ENCODE measurements at regions not wholly inside any gene's neighbourhood (a gene's known extent, or its start where the extent isn't known, plus 50 kb on each side); places are given as distances from the start of the nearest gene placed in this dataset.
"Not testable (repeated sequence)": the region's sequence is repeated elsewhere in the genome, so short reads cannot be mapped to it uniquely, and the experiment has no call there.

- H3K27ac ChIP-seq; H3K4me1 ChIP-seq; H3K27me3 ChIP-seq; ATAC-seq; H3K9me3 ChIP-seq; H3K4me3 ChIP-seq; intact Hi-C loops (cut with DNase I); DNase-seq: not testable (repeated sequence)
- WGBS, 2 donors = 97 to 98% methylated on average over 2 of the region's 2 CpGs
- H3K36me3 ChIP-seq = peaks cover 0 to 19% (median 0%) of the 10 kb centered on the region in 9 donors
Observed at GRCh38 chr6:57942966-57943365, 625.5 kb downstream of the PRIM2 start.

- intact Hi-C loops (cut with DNase I); ATAC-seq: not testable (repeated sequence)
- 86 to 89% methylated on average over 7 of the region's 7 CpGs for WGBS, 2 donors
Observed at GRCh38 chr6:57946084-57946768, 628.8 kb downstream of the PRIM2 start.

GRCh38 chr6:57946769-57947091 lies 629.3 kb downstream of the PRIM2 start:
- H3K4me3 ChIP-seq; H3K9me3 ChIP-seq; ATAC-seq; H3K27ac ChIP-seq; H3K4me1 ChIP-seq; H3K27me3 ChIP-seq; DNase-seq; intact Hi-C loops (cut with DNase I): not testable (repeated sequence)
- peaks cover 0 to 48% (median 7%) of the 10 kb centered on the region in 9 donors for H3K36me3 ChIP-seq
- 96 to 97% methylated on average over 11 of the region's 11 CpGs for WGBS, 2 donors

More at GRCh38 chr6:57946084-57946768, 628.8 kb downstream of the PRIM2 start:
- peaks cover 0 to 48% (median 7%) of the 10 kb centered on the region in 9 donors for H3K36me3 ChIP-seq
- not testable (repeated sequence) for H3K4me1 ChIP-seq, H3K27me3 ChIP-seq, DNase-seq, H3K9me3 ChIP-seq, H3K4me3 ChIP-seq, H3K27ac ChIP-seq

- ATAC-seq; H3K4me1 ChIP-seq; H3K27me3 ChIP-seq; H3K9me3 ChIP-seq; DNase-seq; H3K27ac ChIP-seq; H3K4me3 ChIP-seq; intact Hi-C loops (cut with DNase I): not testable (repeated sequence)
- H3K36me3 ChIP-seq = peaks cover 0 to 49% (median 7%) of the 10 kb centered on the region in 9 donors
- WGBS, 2 donors = 97 to 98% methylated on average over 2 of the region's 2 CpGs
Observed at GRCh38 chr6:57948481-57948880, 631.1 kb downstream of the PRIM2 start.

GRCh38 chr6:57950430-57950829 lies 633.0 kb downstream of the PRIM2 start:
- ATAC-seq; H3K4me3 ChIP-seq; H3K4me1 ChIP-seq; H3K9me3 ChIP-seq; H3K27me3 ChIP-seq; DNase-seq; H3K27ac ChIP-seq; intact Hi-C loops (cut with DNase I): not testable (repeated sequence)
- 87 to 94% methylated on average over 4 of the region's 4 CpGs for WGBS, 2 donors
- H3K36me3 ChIP-seq = peaks cover 0 to 64% (median 7%) of the 10 kb centered on the region in 9 donors

- peak in 3 of 8 donors; percentile 39 to 64 (median 52) for ATAC-seq
- H3K36me3 ChIP-seq; intact Hi-C loops (cut with DNase I); DNase-seq; H3K4me3 ChIP-seq; H3K27ac ChIP-seq; H3K4me1 ChIP-seq; H3K27me3 ChIP-seq; H3K9me3 ChIP-seq: not testable (repeated sequence)
Observed at GRCh38 chr6:57966757-57967156, 649.3 kb downstream of the PRIM2 start.

- H3K4me3 ChIP-seq; H3K27ac ChIP-seq; H3K9me3 ChIP-seq; H3K4me1 ChIP-seq; intact Hi-C loops (cut with DNase I); ATAC-seq; H3K36me3 ChIP-seq; DNase-seq; H3K27me3 ChIP-seq: not testable (repeated sequence)
- WGBS, 2 donors = 87 to 91% methylated on average over 4 of the region's 4 CpGs
Observed at GRCh38 chr6:57971956-57972355, 654.5 kb downstream of the PRIM2 start.

- no peak for DNase-seq
- intact Hi-C loops (cut with DNase I) = no loop called here
- Histone ChIP-seq H3K4me1 (no peaks in the 10 kb centered on the region), H3K9me3 (peaks cover 0 to 6% (median 0%) of the 10 kb centered on the region in 11 donors), H3K27ac (no peak overlapping the region), H3K4me3 (no peak overlapping the region), H3K27me3 (no peaks in the 10 kb centered on the region), H3K36me3 (peaks cover 0 to 5% (median 0%) of the 10 kb centered on the region in 9 donors)
- TF ChIP-seq CTCF (IDR thresholded peaks at IDR 0.05) = no peak
- no peak for ATAC-seq
- 91 to 92% methylated on average over 7 of the region's 7 CpGs for WGBS, 2 donors
Observed at GRCh38 chr6:57974653-57975052, 657.2 kb downstream of the PRIM2 start.

- not testable (repeated sequence) for H3K4me1 ChIP-seq
- WGBS, 2 donors = 93 to 95% methylated on average over 10 of the region's 10 CpGs
Observed at GRCh38 chr6:57975127-57975526, 657.7 kb downstream of the PRIM2 start.

GRCh38 chr6:57976371-57976770 lies 658.9 kb downstream of the PRIM2 start:
- H3K4me1 ChIP-seq; H3K9me3 ChIP-seq; H3K27ac ChIP-seq; H3K36me3 ChIP-seq; DNase-seq; H3K27me3 ChIP-seq; intact Hi-C loops (cut with DNase I); H3K4me3 ChIP-seq: not testable (repeated sequence)
- WGBS, 2 donors = 37 to 54% methylated on average over 1 of the region's 1 CpG
- ATAC-seq = peak in 1 of 8 donors; percentile 64

More at GRCh38 chr6:57975127-57975526, 657.7 kb downstream of the PRIM2 start:
- DNase-seq; H3K27ac ChIP-seq; H3K27me3 ChIP-seq; H3K9me3 ChIP-seq; ATAC-seq; H3K4me3 ChIP-seq; H3K36me3 ChIP-seq; intact Hi-C loops (cut with DNase I): not testable (repeated sequence)

GRCh38 chr6:57983603-57984002 lies 666.2 kb downstream of the PRIM2 start:
- DNase-seq; H3K9me3 ChIP-seq; H3K27me3 ChIP-seq; H3K36me3 ChIP-seq; intact Hi-C loops (cut with DNase I); H3K4me3 ChIP-seq: not testable (repeated sequence)
- peak in 5 of 8 donors; percentile 48 to 84 (median 61) for ATAC-seq
- peaks cover 0 to 14% (median 0%) of the 10 kb centered on the region in 9 donors for H3K4me1 ChIP-seq
- 15 to 33% methylated on average over 1 of the region's 1 CpG for WGBS, 2 donors
- H3K27ac ChIP-seq = peak overlapping the region in 3 of 10 donors; percentile 17 to 64 (median 35)

Data from heart right ventricle (tissue), 16 donors.